ENCODE measurements at regions not wholly inside any gene's neighbourhood (a gene's known extent, or its start where the extent isn't known, plus 50 kb on each side); places are given as distances from the start of the nearest gene placed in this dataset.

DNA sequence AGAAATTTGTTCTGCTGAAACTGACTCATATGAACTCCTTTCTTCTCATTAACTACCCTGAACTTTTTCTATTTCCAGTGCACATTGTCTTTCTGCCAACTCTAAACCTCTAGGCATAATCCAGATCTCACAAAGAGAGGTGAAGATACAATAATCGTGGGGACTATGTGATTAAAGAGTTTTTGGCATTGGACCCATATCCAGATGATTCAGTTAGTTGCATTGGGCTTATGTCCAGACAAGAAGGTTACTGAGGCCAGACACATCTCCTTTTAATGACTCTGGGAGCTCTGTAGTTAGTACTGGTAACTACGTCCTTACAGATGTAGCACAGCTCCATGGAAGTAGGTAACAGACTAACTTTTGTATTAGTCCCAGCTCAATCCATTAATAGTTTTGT lies 273.0 kb downstream of the CASP12 start:
- TF ChIP-seq, protein P1, sequence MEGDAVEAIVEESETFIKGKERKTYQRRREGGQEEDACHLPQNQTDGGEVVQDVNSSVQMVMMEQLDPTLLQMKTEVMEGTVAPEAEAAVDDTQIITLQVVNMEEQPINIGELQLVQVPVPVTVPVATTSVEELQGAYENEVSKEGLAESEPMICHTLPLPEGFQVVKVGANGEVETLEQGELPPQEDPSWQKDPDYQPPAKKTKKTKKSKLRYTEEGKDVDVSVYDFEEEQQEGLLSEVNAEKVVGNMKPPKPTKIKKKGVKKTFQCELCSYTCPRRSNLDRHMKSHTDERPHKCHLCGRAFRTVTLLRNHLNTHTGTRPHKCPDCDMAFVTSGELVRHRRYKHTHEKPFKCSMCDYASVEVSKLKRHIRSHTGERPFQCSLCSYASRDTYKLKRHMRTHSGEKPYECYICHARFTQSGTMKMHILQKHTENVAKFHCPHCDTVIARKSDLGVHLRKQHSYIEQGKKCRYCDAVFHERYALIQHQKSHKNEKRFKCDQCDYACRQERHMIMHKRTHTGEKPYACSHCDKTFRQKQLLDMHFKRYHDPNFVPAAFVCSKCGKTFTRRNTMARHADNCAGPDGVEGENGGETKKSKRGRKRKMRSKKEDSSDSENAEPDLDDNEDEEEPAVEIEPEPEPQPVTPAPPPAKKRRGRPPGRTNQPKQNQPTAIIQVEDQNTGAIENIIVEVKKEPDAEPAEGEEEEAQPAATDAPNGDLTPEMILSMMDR (IDR thresholded peaks at IDR 0.05): no peak
- no peak for TF ChIP-seq POLR2A (IDR thresholded peaks at IDR 0.05)
